GM18858 (cell line): ENCODE measurements at regions not wholly inside any gene's neighbourhood (a gene's known extent, or its start where the extent isn't known, plus 50 kb on each side); places are given as distances from the start of the nearest gene placed in this dataset.
"Not testable (repeated sequence)": the region's sequence is repeated elsewhere in the genome, so short reads cannot be mapped to it uniquely, and the experiment has no call there.

Experiments
- ATAC-seq: cut with Tn5 transposase; IDR thresholded peaks from one replicate; pipeline ENCODE4 v1.9.1; 2021; ENCODE audit not compliant: unreplicated experiment

DNA sequence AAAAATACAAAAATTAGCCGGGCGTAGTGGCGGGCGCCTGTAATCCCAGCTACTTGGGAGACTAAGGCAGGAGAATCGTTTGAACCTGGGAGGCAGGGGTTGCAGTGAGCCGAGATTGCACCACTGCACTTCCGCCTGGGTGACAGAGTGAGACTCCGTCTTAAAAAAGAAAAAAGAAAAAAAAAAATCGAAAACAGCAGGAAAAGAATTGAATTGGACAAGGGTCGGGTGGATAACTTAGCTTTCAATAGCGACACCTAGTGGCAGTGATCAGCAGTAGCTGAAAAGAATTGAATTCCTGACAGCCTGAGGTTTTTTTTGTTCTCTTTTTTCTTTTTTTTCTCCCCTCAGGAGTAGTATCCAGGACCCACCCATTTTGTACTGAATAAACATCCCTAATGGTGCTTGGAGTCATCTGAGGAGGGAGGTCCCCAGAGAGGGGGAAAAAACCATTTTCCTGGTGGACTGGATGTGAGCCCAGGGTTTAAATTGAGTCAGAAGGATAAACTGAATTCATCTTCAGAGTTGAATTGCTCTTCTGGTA lies 55.1 kb downstream of the CYCS start:
- ATAC-seq = no peak

DNA sequence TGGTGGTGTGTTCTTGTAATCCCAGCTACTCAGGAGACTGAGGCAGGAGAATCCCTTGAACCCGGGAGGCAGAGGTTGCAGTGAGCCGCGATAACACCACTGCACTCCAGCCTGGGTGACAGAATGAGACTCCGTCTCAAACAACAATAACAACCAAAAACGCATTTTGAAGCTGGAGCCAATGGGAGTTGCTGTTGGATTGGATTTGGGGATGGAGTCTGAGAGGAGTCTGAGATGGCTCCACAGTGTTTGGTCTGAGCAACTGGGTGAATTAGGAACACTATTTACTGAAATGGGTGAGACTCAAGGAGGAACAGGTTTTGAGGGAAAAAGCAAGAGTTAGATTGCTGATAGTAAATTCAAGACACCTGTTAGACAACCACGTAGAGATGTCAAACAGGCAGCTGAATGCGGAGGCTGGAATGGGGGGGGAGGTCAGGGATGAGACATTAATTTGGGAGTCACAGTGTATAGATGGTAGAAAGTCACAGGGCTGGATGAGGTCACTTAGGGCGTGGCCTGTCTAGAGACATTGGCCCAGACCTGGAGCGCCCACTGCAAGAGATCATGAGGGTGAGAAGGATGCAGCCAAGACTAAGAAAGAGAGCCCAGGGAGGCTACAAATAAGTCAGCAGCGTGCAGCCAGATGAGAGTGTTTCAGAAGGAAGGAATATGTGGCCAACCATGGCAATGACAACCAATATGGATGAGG lies 56.4 kb downstream of the CYCS start:
- no peak for ATAC-seq

DNA sequence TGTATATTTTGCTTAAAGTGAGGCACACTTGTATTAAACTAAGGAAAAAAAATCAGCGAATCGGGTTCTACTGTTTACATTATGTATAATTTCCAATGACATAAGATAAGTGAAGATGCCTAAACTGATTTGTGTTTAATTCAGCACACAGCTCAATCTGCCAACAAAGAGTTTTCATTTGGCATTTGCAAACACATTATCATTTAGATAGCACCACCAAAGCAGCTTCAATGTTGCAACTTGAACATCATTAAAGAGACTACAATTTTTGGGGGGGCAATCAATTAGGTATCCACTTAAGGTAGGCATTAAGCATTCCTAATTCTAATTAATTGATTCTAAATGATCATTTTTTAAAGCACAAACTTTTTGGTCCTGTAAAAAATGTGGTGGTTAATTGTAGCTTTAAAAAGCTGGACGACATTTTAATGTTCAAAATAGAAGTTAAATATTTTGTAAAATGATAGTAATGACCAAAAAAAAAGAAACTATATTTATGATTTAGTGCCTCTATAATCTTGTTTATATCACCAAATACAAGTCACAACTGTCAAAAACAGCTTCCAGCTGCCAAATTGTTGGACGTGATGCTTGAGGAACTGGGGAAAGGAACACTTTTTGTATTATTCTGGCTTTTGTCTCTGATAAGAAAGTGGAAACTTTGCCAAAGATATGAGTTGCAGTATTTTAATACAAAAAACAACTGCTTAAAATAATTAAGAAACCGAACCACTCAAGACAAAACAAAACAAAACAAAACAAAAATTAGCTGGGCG lies 57.1 kb downstream of the CYCS start:
- no peak for ATAC-seq

DNA sequence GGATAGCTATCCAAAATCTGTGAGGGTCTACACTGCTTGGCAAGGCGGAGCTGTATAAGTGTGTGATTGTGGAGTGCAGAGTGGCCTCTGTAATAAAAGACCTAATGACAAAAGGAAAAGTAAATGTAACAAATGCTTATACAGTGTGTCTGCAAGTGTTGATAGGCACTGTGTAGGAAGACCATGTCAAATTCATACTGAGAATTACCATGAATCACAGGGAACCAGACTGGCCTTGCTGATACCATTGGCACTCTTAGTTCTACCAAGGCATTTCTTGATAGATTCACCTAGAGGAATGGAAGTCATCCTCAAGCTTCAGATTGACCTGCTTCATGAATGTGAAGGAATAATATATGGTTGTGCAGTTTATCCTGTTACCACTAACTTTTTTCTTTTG lies 58.8 kb downstream of the CYCS start:
- ATAC-seq = no peak

DNA sequence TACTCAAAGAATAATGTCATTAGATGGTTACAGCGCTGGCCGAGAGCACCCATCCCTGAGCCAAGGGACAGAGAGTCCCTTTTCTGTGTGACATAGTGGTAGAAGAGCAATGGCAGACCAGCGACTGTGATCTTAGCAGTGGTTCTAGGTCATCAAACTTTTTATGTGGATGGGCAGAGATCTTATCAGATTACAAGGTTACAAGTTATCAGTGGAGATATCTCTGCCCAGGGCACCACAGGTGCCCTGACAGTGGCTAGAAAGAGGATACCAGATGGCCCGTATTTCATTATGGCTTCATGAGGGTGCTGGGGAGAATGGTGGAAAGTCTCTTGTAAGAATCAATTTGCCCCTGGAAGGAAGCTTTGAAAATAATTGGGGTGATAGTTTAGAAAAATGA lies 62.7 kb downstream of the CYCS start:
- no peak for ATAC-seq

DNA sequence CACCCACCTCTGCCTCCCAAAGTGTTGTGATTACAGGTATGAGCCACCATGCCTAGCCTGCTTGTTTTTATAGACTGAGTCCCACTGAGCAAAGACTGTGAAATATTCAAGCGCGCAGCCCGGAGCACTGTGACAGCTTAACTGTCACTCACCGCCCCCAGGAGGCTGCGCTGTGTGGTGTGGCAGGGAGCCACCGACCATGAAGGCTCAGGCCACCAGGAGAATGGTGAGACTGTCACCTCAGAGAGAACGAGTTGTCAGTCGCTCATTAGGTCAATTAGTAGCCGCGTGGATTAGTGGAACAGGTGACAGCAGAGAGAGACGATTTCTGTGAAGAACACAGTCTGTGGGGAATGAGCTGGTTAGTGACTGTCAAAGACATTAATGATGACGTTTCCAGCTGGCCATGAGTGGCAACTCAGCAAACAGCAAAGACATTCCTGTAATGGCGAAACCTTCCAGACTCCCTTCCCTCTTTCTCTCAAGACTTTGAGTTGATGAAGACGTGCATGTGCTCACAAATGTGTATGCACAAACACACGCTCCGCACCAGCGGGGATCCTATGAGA lies 64.5 kb downstream of the CYCS start:
- ATAC-seq = no peak

DNA sequence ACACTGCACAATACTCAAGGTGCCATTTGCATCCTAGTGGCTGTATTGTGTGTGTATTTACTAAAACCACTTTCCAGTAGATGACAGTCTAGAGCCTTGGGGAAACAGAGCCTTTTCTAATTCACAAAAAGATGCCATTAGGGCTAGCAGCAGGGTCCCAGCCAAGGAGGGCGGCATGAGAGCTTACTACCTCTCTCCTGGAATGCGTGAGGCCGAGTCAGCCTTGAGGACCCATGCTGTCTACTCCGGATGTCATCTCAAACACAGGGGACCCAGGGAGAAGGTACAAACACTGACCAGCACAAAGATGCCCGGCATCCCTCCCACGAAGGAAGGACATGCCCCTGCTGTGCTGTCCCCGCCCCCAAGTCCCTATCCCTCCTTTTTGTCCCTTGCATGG lies 65.5 kb downstream of the CYCS start:
- no peak for ATAC-seq

DNA sequence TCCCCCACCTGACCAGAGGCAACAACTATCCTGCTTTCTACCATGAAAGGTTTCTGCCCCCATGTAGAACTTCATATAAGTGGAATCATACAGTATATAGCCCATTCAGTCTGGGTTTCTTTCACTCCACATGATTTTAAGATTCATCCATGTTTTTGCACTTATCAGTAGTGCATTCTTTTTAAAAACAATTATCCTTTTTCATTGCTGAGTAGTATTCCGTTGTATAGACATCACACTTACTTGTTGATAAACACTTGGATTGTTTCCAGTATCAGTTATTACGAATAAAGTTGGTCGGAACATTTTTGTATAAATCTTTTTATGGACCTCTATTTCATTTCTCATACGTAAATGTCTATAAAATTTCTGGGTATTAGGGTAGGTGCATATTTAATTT lies 68.7 kb downstream of the CYCS start:
- ATAC-seq = no peak

DNA sequence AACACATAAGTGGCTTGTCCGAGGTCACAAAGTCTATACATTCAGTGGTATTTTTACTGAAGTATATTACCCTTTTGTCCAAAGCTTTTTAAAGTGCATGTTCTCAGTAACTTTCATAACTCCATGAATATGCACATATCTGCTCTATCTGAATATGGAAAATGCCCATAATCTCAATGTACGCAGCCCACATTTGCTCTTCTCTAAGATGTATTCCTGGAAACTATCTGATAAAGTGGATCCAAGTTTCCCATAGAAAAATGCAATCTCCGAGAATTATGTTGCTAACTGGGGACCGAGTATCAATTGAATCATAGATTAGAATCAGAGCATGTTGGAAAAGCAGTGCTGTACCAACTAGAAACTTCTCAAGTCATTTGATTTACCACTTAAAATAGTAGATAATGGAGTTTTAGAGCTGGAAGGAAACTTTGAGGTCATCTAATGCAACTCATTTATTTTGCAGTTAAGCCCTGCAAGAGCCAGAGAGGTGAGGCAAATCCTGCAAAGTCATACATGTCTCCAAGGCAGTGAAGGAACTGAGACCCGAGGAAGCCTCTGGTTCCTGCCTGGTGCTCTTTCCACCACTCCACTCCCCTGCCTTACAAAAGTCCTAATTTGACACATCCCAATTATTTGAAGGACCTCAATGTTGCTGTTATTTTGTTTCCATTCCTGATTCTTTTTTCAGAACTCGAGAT lies 69.4 kb downstream of the CYCS start:
- no peak for ATAC-seq

DNA sequence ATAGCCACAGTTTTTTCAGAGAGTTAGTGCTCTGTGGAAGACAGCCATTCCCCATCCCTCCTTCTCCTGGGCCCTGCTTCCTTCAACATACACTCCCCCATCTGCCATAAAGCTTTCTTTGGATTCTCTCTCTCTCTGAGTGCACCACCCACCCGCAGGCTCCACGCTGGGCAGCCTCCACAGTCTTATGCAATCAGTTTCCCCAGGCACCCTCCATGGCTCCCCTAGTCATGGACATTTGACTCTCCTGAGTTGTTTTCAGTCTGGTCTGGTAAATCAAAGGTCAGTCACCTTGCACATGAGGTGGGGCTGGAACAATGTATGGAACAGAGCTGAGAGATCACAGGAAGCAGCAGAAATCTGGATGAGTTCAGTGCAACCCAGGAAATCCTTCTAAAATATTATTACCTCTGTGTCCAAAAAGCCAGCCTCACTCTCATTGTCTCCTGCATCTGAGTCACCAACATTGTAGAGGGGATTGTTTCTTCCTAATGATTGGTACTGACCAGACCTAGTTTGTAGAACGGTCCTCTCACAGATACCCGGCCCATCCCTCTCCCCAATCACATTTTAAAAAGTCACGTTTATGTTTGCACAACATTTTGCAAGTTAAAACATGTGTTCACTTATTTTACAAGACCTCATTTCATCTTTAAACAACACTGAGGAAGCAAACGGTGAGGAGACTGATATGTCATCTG lies 70.1 kb downstream of the CYCS start:
- no peak for ATAC-seq

DNA sequence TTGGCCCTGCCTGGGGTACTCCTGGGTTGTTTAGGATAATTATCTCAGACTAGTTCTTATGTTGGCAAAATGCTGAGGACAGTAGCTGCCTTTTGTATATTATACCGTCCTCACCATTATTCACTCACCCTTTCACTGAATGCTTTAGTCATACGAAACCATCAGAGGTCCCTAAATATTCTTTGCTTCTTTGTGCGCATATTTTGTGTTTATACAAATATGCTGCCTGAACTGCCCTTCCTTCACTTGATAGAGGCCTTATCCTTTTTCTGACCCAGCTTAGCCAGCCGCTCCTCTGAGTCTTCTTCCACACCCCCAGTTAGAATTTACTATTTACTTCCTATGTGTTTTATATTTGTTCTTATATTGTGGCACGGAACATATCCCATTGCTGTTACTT lies 70.2 kb upstream of the OSBPL3 start:
- ATAC-seq = no peak

DNA sequence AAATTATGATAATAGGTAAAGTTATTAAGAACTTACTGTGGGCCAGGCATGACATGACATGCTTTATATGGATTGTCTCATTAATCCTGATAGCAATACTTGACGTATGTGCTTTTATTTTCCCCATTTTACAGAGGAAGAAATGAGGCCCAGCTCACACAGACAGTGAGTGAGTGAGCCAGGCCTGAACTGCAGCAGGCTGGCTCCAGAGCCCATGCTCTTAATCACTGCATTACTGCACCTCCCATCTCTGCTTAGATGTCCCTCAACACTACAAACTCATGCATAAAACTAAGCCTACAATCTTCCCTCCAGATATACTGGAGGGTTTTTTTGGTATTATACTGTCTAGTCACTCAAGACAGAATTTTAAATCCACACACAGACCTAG lies 68.5 kb upstream of the OSBPL3 start:
- no peak for ATAC-seq

DNA sequence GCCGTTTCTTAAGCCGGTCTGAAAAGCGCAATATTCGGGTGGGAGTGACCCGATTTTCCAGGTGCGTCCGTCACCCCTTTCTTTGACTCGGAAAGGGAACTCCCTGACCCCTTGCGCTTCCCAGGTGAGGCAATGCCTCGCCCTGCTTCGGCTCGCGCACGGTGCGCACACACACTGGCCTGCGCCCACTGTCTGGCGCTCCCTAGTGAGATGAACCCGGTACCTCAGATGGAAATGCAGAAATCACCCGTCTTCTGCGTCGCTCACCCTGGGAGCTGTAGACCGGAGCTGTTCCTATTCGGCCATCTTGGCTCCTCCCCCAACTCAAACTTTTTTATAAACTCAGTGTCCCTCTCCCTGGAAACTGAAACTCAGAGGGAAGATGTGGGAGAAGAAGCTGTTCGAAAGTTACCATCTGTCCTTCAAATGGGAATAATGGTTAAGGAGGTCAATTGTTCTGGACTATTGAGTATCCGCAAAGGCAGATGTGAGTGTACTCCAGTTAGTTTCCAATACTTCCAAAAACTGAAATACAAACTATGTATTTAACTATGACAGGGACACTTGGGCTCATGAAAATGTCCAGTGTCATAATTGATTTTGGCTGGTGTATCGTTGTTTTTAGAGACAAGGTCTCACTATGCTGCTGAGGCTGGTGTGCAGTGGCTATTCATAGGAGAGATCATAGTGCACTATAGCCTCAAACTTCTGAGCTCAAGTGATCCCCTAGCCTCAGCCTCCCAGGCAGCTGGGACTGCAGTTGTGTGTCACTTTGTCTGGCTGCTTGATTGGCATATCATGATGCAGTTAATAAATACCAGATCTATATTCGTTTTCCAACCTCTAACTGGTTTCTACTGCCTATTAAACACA lies 67.8 kb upstream of the OSBPL3 start:
- not testable (repeated sequence) for ATAC-seq

DNA sequence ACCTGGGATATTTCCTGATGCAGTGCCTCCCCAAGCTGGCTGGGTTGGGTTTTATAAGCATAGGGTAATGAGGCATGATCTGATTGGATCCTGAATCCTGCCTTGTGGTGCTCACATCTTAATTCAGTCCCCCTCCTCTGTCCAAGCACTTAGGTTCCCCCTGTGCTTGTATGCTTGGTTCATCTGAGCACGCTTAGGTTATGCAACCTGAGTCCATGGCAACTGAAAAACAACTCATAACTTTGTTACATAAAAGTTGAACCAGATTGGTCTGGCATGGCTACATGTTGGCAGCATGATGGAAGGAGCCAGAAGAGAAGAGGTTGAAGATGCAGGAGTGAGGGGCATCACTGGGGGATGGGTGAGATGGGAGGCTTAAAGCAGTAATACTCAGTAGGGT lies 57.3 kb upstream of the OSBPL3 start:
- ATAC-seq = no peak

DNA sequence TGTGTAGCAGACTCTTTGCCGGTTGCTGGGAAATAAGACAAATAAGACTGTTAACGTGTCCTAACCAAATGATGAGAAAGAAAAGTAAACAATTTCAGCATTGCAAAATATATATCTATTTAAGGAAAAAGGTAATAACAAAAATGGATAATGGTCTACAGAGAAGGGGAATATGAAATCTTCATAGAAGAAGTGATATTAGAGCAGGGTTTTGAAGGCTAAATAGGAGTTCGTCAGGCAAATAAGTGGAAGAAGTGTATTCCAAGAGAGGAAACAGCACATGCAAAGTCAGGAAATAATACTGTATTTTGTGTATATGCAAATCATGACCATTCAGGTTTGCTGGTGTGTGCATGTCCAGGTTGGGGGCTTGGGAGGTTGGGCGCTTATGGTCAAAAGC lies 55.3 kb upstream of the OSBPL3 start:
- no peak for ATAC-seq

DNA sequence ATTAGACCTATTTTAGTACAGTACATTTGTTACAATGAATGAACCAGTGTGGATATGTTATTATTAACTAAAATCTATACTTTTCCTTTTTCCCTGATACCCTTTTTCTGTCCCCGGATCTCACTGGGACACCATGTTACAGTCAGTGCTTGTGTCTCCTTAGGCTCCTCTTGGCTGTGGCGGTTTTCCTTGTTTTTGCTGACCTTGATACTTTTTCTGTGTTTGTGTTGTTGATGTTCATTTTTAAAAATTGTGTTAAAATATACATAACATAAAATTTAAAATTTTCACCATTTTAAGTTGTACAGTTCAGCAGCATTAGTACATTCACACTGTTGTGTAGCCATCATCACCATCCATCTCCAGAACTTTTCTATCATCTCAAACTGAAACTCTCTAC lies 54.2 kb upstream of the OSBPL3 start:
- no peak for ATAC-seq

DNA sequence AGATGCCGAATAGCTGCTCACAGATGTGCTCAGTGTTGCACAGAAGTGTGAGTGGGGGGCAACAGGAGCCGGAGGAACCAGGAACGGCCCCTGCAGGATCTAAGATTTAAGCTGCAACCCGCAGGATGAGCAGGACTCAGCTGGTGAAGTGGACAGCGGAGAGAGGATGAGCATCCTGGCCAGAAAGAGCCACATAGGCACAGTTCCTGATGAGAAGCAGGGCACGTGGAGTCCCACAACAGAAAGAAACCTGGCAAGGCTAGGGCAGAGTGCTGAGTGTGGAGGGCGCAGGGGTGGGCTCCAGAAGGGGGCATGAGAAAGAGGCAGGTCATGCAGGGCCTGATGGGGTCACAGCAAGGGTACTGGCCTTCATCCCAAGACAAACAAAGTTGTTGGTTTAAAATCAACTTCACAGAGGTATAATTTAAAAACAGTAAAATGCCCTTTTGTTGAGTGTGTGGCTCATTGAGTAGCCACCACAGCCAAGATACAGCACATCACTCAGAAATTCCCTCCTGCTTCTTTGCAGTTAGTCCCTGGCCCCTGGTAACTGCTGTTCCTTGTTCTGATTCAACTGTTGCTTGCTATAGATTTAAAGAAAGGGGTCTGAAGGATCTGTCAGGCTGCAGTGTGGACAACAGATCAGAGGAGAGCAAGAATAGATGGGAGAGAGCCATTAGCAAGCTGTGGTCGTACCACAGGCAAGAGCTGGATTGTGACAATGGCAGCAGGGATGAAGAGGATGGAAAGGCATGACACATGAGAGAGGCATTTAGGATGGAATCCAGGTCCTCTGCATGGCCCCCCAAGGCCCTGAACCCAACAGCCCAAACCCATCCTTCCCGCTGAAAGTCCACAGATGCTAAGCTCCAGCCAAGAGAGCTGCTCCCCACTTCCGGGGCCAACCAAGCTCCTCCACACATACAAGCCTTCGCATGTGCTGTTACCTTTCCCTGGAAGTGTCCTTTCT lies 53.1 kb upstream of the OSBPL3 start:
- ATAC-seq = no peak

DNA sequence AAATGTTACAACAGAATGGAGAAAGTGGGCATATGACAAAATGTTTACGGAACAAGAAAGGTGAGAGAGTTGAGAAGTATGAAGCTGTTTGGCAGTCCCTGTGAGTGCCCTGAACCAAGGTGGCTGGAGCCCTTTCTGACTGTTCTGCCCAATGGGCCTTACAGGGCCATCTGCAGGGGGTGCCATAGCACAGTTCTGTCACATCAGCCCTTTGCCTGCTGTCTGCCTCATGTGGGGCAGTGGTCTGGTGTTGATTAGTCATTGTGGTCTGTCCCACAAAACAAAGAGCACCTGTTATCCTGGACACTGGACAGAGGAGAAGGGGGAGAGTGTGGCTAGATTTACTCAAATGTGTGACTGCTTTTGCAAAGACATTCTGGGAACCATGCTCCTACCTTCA lies 51.5 kb upstream of the OSBPL3 start:
- peak; percentile 22 for ATAC-seq

DNA sequence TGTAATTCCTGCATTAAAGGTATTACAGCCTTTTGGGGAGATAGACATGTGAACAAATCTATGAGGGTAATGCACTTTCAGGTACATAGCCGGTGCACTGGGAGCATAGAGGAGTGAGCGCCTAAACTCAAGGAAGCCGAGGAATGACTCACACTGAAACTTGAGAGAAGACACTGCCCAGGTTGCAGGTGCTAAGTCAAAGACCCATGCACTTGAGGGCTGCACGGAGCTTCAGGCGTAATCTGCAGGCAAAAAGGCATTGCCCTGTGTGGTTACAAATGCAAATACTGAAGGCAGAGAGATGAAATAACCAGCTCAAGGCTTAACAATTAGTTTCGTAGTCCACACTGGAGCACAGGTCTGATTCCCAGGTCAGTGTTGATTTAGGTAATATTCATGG lies 51.0 kb upstream of the OSBPL3 start:
- ATAC-seq = peak; percentile 88
